ENCODE measurements at regions not wholly inside any gene's neighbourhood (a gene's known extent, or its start where the extent isn't known, plus 50 kb on each side); places are given as distances from the start of the nearest gene placed in this dataset.

DNA sequence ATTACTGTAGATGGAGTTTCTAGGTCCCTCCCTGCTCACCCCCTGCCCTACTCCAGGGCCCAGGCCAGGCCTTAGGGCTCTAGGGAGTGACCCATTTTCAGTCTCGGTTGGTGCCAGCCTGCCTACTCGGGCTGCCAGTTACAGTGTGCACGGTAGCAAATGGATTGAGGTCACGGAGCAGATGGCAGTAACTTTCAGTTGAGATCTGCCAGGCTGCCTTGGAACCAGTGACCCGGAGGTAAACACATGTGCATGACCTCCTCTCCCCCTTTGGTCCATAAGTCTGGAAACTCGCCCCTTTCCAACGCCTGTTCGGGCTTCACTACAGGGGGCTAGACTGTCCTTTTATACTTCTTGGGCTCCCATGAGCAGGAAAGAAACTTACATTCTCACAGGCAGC is 139.7 kb upstream of the TBX3 start:
- Histone ChIP-seq H3K27me3 (ENCODE audit: insufficient read depth) (no peaks in the 10 kb centered on the region), H3K79me2 (ENCODE audit: insufficient read depth) (no peaks in the 10 kb centered on the region), H3F3A (replicated peaks; ENCODE audit: insufficient read depth) (no peaks in the 10 kb centered on the region), H3K27ac (ENCODE audit: low read depth in 2 of 2, low read length in 1 of 2) (no peak overlapping the region), H4K20me1 (ENCODE audit: insufficient read depth) (no peaks in the 10 kb centered on the region), H3K4me2 (no peak overlapping the region), H3K9ac (no peak overlapping the region), H3K9me3 (no peaks in the 10 kb centered on the region), H3K9me2 (no peaks in the 10 kb centered on the region), H3K36me3 (replicated peaks in 1 of 2; ENCODE audit: control insufficient read depth in 1 of 2, insufficient read depth in 2 of 2, low read length in 1 of 2) (no peaks in the 10 kb centered on the region), H2AFZ (ENCODE audit: low read depth) (no peak overlapping the region), H3K4me1 (ENCODE audit: control insufficient read depth in 1 of 2, insufficient read depth in 2 of 2, low read depth in 1 of 2, low read length in 1 of 2) (no peaks in the 10 kb centered on the region), H3K4me3 (ENCODE audit: low read depth in 2 of 2, low read length in 1 of 2) (no peak overlapping the region)
- POLR2A ChIA-PET = interaction anchor here (0.6 kb wide), 1 partner anchor 76 kb away, joined by 3 read pairs; no protein-coding TSS in a partner anchor
- TF ChIP-seq YY1 (IDR thresholded peaks at IDR 0.05; ENCODE audit: low read depth) (no peak), JUND (IDR thresholded peaks at IDR 0.05) (no peak), RCOR1 (IDR thresholded peaks at IDR 0.05; ENCODE audit: low read length) (no peak), CHD2 (IDR thresholded peaks at IDR 0.05; ENCODE audit: low read length, partially characterized antibody) (no peak), MEF2A (IDR thresholded peaks at IDR 0.05; ENCODE audit: borderline replicate concordance, low read depth) (no peak), NFIC (IDR thresholded peaks at IDR 0.05; ENCODE audit: borderline replicate concordance) (no peak), NRF1 (IDR thresholded peaks at IDR 0.05; ENCODE audit: low read depth, low read length) (no peak), SIN3A (IDR thresholded peaks at IDR 0.05; ENCODE audit: borderline replicate concordance, low read depth, low read length) (no peak), FOSL2 (IDR thresholded peaks at IDR 0.05; ENCODE audit: borderline replicate concordance, low read depth) (no peak), RAD21 (IDR thresholded peaks at IDR 0.05; ENCODE audit: low read length) (no peak), GABPA (IDR thresholded peaks at IDR 0.05; ENCODE audit: low read depth) (no peak), RFX5 (IDR thresholded peaks at IDR 0.05; ENCODE audit: low read length) (no peak), FOXM1 (IDR thresholded peaks at IDR 0.05; ENCODE audit: low read depth) (no peak)
- TF ChIP-seq, protein P1, sequence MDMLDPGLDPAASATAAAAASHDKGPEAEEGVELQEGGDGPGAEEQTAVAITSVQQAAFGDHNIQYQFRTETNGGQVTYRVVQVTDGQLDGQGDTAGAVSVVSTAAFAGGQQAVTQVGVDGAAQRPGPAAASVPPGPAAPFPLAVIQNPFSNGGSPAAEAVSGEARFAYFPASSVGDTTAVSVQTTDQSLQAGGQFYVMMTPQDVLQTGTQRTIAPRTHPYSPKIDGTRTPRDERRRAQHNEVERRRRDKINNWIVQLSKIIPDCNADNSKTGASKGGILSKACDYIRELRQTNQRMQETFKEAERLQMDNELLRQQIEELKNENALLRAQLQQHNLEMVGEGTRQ (IDR thresholded peaks at IDR 0.05; ENCODE audit: borderline replicate concordance, low read depth, low read length) = no peak
- TF ChIP-seq, protein P2, sequence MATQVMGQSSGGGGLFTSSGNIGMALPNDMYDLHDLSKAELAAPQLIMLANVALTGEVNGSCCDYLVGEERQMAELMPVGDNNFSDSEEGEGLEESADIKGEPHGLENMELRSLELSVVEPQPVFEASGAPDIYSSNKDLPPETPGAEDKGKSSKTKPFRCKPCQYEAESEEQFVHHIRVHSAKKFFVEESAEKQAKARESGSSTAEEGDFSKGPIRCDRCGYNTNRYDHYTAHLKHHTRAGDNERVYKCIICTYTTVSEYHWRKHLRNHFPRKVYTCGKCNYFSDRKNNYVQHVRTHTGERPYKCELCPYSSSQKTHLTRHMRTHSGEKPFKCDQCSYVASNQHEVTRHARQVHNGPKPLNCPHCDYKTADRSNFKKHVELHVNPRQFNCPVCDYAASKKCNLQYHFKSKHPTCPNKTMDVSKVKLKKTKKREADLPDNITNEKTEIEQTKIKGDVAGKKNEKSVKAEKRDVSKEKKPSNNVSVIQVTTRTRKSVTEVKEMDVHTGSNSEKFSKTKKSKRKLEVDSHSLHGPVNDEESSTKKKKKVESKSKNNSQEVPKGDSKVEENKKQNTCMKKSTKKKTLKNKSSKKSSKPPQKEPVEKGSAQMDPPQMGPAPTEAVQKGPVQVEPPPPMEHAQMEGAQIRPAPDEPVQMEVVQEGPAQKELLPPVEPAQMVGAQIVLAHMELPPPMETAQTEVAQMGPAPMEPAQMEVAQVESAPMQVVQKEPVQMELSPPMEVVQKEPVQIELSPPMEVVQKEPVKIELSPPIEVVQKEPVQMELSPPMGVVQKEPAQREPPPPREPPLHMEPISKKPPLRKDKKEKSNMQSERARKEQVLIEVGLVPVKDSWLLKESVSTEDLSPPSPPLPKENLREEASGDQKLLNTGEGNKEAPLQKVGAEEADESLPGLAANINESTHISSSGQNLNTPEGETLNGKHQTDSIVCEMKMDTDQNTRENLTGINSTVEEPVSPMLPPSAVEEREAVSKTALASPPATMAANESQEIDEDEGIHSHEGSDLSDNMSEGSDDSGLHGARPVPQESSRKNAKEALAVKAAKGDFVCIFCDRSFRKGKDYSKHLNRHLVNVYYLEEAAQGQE (IDR thresholded peaks at IDR 0.05; ENCODE audit: low read depth, low read length) = no peak
- TF ChIP-seq, protein P3, sequence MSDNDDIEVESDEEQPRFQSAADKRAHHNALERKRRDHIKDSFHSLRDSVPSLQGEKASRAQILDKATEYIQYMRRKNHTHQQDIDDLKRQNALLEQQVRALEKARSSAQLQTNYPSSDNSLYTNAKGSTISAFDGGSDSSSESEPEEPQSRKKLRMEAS (IDR thresholded peaks at IDR 0.05; ENCODE audit: low read depth) = no peak
- TF ChIP-seq, protein P4, sequence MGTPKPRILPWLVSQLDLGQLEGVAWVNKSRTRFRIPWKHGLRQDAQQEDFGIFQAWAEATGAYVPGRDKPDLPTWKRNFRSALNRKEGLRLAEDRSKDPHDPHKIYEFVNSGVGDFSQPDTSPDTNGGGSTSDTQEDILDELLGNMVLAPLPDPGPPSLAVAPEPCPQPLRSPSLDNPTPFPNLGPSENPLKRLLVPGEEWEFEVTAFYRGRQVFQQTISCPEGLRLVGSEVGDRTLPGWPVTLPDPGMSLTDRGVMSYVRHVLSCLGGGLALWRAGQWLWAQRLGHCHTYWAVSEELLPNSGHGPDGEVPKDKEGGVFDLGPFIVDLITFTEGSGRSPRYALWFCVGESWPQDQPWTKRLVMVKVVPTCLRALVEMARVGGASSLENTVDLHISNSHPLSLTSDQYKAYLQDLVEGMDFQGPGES (IDR thresholded peaks at IDR 0.05; ENCODE audit: low read depth, low read length) = no peak
- CTCF ChIA-PET = no interaction called here
- no peak for DNase-seq
- 66% methylated on average over 8 of the region's 8 CpGs for WGBS (ENCODE audit: low lambda C conversion rate)

All from SK-N-SH (cell line).